Psoas muscle (tissue), 7 donors: ENCODE measurements at regions not wholly inside any gene's neighbourhood (a gene's known extent, or its start where the extent isn't known, plus 50 kb on each side); places are given as distances from the start of the nearest gene placed in this dataset.

ENCODE experiments used
- ATAC-seq, 4 donors: fragments of 200-7000 bp; cut with Tn5 transposase; one replicate each; pipeline ENCODE4 v1.9.1; 2020; ENCODE audit warnings: moderate library complexity in 3 of 4, mild to moderate bottlenecking in 2 of 4
- DNase-seq, 2 donors: peaks; one replicate each; pipeline ENCODE4 v3.0.0-alpha.2; 2020
- H3K27ac ChIP-seq: fragments of 200-600 bp; one replicate; pipeline ENCODE4 v1.8.0; 2022
- H3K27me3 ChIP-seq, 3 donors: fragments of 200-600 bp in 1 of 3; one replicate each; pipeline versions ENCODE4 v1.6.1 to v1.8.0; 2013 to 2022; ENCODE audit warnings: low read length in 2 of 3, mild to moderate bottlenecking in 2 of 3, moderate library complexity in 1 of 3; ENCODE audit not compliant: insufficient read depth in 3 of 3
- H3K36me3 ChIP-seq, 2 donors: fragments of 200-600 bp in 1 of 2; one replicate each; pipeline versions ENCODE4 v1.6.1 to v1.8.0; 2013 to 2022; ENCODE audit warnings: low read depth in 1 of 2, mild to moderate bottlenecking in 1 of 2, moderate library complexity in 1 of 2; ENCODE audit not compliant: insufficient read depth in 1 of 2
- H3K4me1 ChIP-seq: fragments of 200-600 bp; one replicate; pipeline ENCODE4 v1.8.0; 2022
- H3K4me3 ChIP-seq: fragments of 200-600 bp; one replicate; pipeline ENCODE4 v1.8.0; 2022; ENCODE audit warnings: mild to moderate bottlenecking
- H3K9me3 ChIP-seq: fragments of 200-600 bp; one replicate; pipeline ENCODE4 v1.8.0; 2022
- WGBS, 3 donors: extraction: QIAGEN DNeasy Blood & Tissue Kit; methylation state at CpG; one replicate each; pipeline versions ENCODE4 v1.1.6 to v1.1.7; 2013; 5-methylcytosine and 5-hydroxymethylcytosine counted together
- intact Hi-C, 2 donors: fragments of 100-400 bp; cut with DNase I; formaldehyde crosslinking; loops; one replicate each; pipeline versions ENCODE4 v1.11.0 to v1.14.2; 2022
- TF ChIP-seq, protein P1 (sequence below): fragments of 200-600 bp; IDR thresholded peaks from one replicate; pipeline ENCODE4 v1.8.0; 2022; ENCODE audit warnings: antibody characterized with exemption
- donor health status: healthy with polysubstance abuse.
- donor health status: DM: no; HTN: no; CAD: no; lungs with moderate emphysema.
- donor health status: Bipolar disorder and iron deficiency.
- donor health status: healthy.
- donor health status: DM: yes; HTN: yes; CAD: no.
- donor health status: DM: no; HTN: no; CAD: no.
- donor health status: DM: yes; HTN: yes; CAD: no.

DNA sequence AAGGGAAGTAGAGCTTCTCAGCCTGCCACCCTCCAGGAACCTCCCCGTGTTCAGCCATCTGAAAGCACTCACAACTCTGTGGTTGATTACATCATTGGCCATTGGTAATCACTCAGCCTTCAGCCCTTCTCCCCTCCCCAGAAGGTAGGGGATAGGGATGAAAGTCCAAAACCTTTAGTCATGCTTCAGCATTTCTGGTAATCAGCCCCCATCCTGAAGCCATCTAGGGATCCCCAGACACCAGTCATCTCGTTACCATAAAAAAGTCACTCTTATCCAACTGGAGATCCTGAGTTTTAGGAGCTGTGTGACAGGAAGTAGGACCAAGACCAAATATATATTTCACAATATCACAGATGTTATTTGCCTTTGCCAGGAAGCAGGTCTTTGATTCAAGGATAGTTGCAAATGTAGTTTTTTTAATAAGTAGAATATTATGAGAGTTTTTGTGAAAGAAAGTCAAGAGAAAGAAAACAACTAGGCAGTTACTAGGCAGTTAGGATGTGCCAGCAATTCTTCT, 364.6 kb upstream of the NOCT start:
- intact Hi-C loops = no loop called here
- no peak for DNase-seq
- Histone ChIP-seq H3K4me3 (no peak overlapping the region), H3K4me1 (no peaks in the 10 kb centered on the region), H3K27ac (no peak overlapping the region), H3K27me3 (no peaks in the 10 kb centered on the region), H3K36me3 (no peaks in the 10 kb centered on the region), H3K9me3 (no peaks in the 10 kb centered on the region)
- peak; percentile 48 to 70 (median 60) for ATAC-seq
- WGBS, 3 donors = 35 to 41% (median 38%) methylated on average over 2 of the region's 2 CpGs
- TF ChIP-seq, protein P1, sequence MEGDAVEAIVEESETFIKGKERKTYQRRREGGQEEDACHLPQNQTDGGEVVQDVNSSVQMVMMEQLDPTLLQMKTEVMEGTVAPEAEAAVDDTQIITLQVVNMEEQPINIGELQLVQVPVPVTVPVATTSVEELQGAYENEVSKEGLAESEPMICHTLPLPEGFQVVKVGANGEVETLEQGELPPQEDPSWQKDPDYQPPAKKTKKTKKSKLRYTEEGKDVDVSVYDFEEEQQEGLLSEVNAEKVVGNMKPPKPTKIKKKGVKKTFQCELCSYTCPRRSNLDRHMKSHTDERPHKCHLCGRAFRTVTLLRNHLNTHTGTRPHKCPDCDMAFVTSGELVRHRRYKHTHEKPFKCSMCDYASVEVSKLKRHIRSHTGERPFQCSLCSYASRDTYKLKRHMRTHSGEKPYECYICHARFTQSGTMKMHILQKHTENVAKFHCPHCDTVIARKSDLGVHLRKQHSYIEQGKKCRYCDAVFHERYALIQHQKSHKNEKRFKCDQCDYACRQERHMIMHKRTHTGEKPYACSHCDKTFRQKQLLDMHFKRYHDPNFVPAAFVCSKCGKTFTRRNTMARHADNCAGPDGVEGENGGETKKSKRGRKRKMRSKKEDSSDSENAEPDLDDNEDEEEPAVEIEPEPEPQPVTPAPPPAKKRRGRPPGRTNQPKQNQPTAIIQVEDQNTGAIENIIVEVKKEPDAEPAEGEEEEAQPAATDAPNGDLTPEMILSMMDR = no peak

DNA sequence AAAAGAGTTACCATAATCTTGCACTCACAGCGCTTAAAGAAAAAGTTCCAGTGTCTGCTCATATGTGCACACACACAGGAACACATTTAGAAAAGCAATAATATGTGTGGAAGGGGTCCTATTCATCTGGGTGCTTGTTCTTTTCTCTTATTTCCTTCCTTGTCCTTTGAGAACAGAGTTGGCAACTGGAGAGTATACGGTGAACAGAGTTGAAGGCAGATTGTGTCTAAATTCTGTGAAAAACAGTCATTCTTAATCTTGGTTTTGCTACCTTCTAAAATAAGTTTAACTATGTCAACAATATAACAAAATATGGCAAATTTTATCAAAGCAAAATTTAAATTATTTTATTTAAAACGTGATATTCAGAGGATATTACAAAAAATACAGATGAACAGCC, 365.1 kb upstream of the NOCT start:
- TF ChIP-seq, protein P1 = no peak
- 84 to 89% (median 88%) methylated on average over 3 of the region's 3 CpGs for WGBS, 3 donors
- Histone ChIP-seq H3K27me3 (no peaks in the 10 kb centered on the region), H3K27ac (no peak overlapping the region), H3K9me3 (no peaks in the 10 kb centered on the region), H3K4me3 (no peak overlapping the region), H3K4me1 (no peaks in the 10 kb centered on the region), H3K36me3 (no peaks in the 10 kb centered on the region)
- intact Hi-C loops = no loop called here
- DNase-seq (no peak), ATAC-seq (no peak)

DNA sequence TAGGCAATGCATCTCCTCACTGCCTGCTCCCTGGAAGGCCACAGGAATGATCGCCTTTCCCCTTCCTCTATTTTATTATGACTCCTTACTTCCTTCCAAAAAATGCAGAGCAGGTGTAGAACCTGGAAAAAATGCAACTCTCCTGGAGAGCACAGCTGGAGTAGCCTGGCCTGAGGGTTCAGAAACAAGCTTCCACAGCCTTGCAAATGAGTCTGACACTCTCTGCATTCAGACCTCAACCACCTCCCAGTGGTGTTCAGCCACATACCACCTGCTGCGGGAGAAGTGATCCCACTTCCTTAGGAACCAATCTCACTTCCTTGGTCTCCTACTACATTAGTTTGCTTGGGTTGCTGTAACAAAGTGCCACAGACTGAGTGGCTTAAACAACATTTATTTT, 368.1 kb upstream of the NOCT start:
- no peak for ATAC-seq
- Histone ChIP-seq H3K27me3 (no peaks in the 10 kb centered on the region), H3K36me3 (no peaks in the 10 kb centered on the region), H3K4me1 (no peaks in the 10 kb centered on the region), H3K27ac (no peak overlapping the region), H3K9me3 (no peaks in the 10 kb centered on the region), H3K4me3 (no peak overlapping the region)
- intact Hi-C loops = no loop called here
- DNase-seq = no peak
- TF ChIP-seq, protein P1 = no peak
- WGBS, 3 donors = 81 to 91% (median 87%) methylated on average over 2 of the region's 2 CpGs

DNA sequence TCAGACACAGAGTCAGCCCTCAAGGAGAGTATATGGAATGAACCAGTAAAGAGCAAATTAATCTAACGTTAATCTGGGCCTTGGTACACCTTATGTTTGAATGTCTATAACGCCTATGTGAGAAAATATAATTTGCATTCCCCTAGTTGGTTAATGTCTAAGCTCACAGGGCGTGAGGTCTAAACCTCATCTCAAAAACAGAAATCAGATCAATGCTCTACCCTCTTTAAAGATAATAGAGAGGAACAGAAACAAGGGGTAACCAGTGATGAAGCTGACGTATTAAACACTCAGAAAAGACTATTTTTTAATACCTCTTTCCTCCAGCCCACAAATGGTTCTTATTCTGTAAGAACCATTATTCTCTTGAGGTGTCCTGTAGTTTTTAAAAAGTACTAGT, 369.2 kb upstream of the NOCT start:
- TF ChIP-seq, protein P1 = no peak
- intact Hi-C loops = no loop called here
- Histone ChIP-seq H3K36me3 (no peaks in the 10 kb centered on the region), H3K4me1 (no peaks in the 10 kb centered on the region), H3K27ac (no peak overlapping the region), H3K27me3 (no peaks in the 10 kb centered on the region), H3K4me3 (no peak overlapping the region), H3K9me3 (no peaks in the 10 kb centered on the region)
- WGBS, 3 donors = 72 to 97% (median 95%) methylated on average over 4 of the region's 4 CpGs
- ATAC-seq (no peak), DNase-seq (no peak)

DNA sequence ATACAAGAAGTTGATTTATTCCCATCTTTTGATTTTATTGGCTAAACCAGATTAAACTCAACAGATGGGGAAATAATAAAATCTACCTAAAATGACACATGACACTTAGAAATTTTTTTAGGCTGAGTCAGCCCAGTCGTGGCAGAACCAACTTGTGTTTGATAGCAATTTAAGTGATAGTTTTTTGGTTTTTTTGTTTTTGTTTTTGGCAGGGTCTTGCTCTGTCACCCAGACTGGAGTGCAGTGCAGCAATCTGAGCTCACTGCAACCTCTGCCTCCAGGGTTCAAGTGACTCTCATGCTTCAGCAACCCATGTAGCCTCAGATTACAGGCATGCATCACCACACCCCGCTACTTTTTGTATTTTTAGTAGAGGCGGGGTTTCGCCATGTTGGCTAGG, 370.3 kb upstream of the NOCT start:
- Histone ChIP-seq H3K36me3 (no peaks in the 10 kb centered on the region), H3K9me3 (no peaks in the 10 kb centered on the region), H3K27me3 (no peaks in the 10 kb centered on the region), H3K4me1 (no peaks in the 10 kb centered on the region), H3K4me3 (no peak overlapping the region), H3K27ac (no peak overlapping the region)
- ATAC-seq = no peak
- TF ChIP-seq, protein P1 = no peak
- intact Hi-C loops = no loop called here
- 52 to 81% (median 64%) methylated on average over 4 of the region's 4 CpGs for WGBS, 3 donors
- DNase-seq = no peak
